Stimulated activated CD8-positive, alpha-beta memory T cell treated with anti-CD3 and anti-CD28 coated beads, Interleukin-7, amount 100 ng/mL, for 48 hours (primary cell): ENCODE measurements at regions not wholly inside any gene's neighbourhood (a gene's known extent, or its start where the extent isn't known, plus 50 kb on each side); places are given as distances from the start of the nearest gene placed in this dataset.

ENCODE experiments used
- DNase-seq, 2 donors: peaks; one replicate each; pipeline ENCODE4 v3.0.0-alpha.2; 2020; ENCODE audit warnings: low read depth in 1 of 2; ENCODE audit errors: extremely low read depth in 1 of 2

- DNase-seq: no peak
These were observed 52.3 kb downstream of the PLEKHG1 start for GRCh38 chr6:150651808-150652470.

- DNase-seq: no peak
These were observed 53.3 kb downstream of the PLEKHG1 start for GRCh38 chr6:150652848-150653613.

- no peak for DNase-seq
These were observed 54.9 kb downstream of the PLEKHG1 start for GRCh38 chr6:150654608-150655007.

- DNase-seq: no peak
These were observed 56.5 kb downstream of the PLEKHG1 start for GRCh38 chr6:150656156-150656555.

GRCh38 chr6:150658421-150658820 lies 58.7 kb downstream of the PLEKHG1 start:
- no peak for DNase-seq

- DNase-seq: no peak
These were observed 59.5 kb downstream of the PLEKHG1 start for GRCh38 chr6:150659046-150659763.

- DNase-seq: no peak
These were observed 61.7 kb downstream of the PLEKHG1 start for GRCh38 chr6:150661216-150662007.

- DNase-seq: no peak
These were observed 63.1 kb downstream of the PLEKHG1 start for GRCh38 chr6:150662814-150663213.

- no peak for DNase-seq
These were observed 64.4 kb downstream of the PLEKHG1 start for GRCh38 chr6:150664091-150664490.

GRCh38 chr6:150666071-150666470 lies 66.4 kb downstream of the PLEKHG1 start:
- DNase-seq: no peak

- DNase-seq: no peak
These were observed 67.7 kb downstream of the PLEKHG1 start for GRCh38 chr6:150667359-150667758.

GRCh38 chr6:150667977-150668716 lies 68.5 kb downstream of the PLEKHG1 start:
- no peak for DNase-seq

- DNase-seq: no peak
These were observed 69.2 kb downstream of the PLEKHG1 start for GRCh38 chr6:150668900-150669302.

GRCh38 chr6:150670311-150670710 lies 70.6 kb downstream of the PLEKHG1 start:
- DNase-seq: no peak

- DNase-seq: no peak
These were observed 73.1 kb downstream of the PLEKHG1 start for GRCh38 chr6:150672800-150673199.

GRCh38 chr6:150673720-150674346 lies 74.1 kb downstream of the PLEKHG1 start:
- no peak for DNase-seq

GRCh38 chr6:150676344-150676743 lies 76.7 kb downstream of the PLEKHG1 start:
- DNase-seq: no peak

- no peak for DNase-seq
These were observed 77.1 kb downstream of the PLEKHG1 start for GRCh38 chr6:150676772-150677171.

GRCh38 chr6:150680510-150680909 lies 80.8 kb downstream of the PLEKHG1 start:
- DNase-seq: no peak
